H1 (cell line): ENCODE measurements at regions not wholly inside any gene's neighbourhood (a gene's known extent, or its start where the extent isn't known, plus 50 kb on each side); places are given as distances from the start of the nearest gene placed in this dataset.
A peak's percentile ranks its signal among the peaks of the same experiment; 100 is the strongest.

Experiments used
- CTCF ChIA-PET: fragments of 300-600 bp; sonication (Branson Sonifier 250); formaldehyde crosslinking; loops from one replicate; lab custom pipeline; 2021; ENCODE audit not compliant: partially characterized antibody; lab: Charles Lee
- POLR2A ChIA-PET: fragments of 300-600 bp; sonication (Branson Sonifier 250); formaldehyde crosslinking; loops from one replicate; lab custom pipeline; 2021; ENCODE audit warnings: inconsistent platforms; ENCODE audit not compliant: partially characterized antibody; lab: Charles Lee
- DNase-seq, 2 experiments: peaks; one replicate each; pipeline versions ENCODE4 v3.0.0 to v3.0.0-alpha.2; 2010 to 2022; ENCODE audit warnings: low spot score in 2 of 2, low read depth in 1 of 2, mixed read lengths in 1 of 2
- FAIRE-seq: peaks from 2 replicates; lab custom pipeline; 2011; peaks lifted over from hg19 to GRCh38; lab: Jason Lieb, UNC
- H2AFZ ChIP-seq: 2 replicates; pipeline ENCODE4 v1.8.1; 2012; ENCODE audit warnings: low read length, inconsistent platforms
- H2AK5ac ChIP-seq: 2 replicates; pipeline ENCODE4 v1.6.1; 2013; ENCODE audit warnings: low read depth, low read length
- H2BK120ac ChIP-seq: replicated peaks from 2 replicates; pipeline ENCODE3; 2013; ENCODE audit warnings: low read depth, low read length, inconsistent platforms
- H2BK12ac ChIP-seq: 2 replicates; pipeline ENCODE4 v1.6.1; 2013; ENCODE audit warnings: low read depth, low read length
- H2BK15ac ChIP-seq: 2 replicates; pipeline ENCODE4 v1.6.1; 2013; ENCODE audit warnings: low read length
- H2BK20ac ChIP-seq: 2 replicates; pipeline ENCODE4 v1.6.1; 2013; ENCODE audit warnings: low read length
- H2BK5ac ChIP-seq: 2 replicates; pipeline ENCODE4 v1.6.1; 2013; ENCODE audit warnings: low read depth, low read length
- H3K14ac ChIP-seq: 2 replicates; pipeline ENCODE4 v1.6.1; 2013; ENCODE audit warnings: inconsistent platforms; ENCODE audit not compliant: insufficient read length
- H3K18ac ChIP-seq: 2 replicates; pipeline ENCODE4 v1.6.1; 2013; ENCODE audit warnings: low read length; ENCODE audit errors: extremely low read depth
- H3K23ac ChIP-seq: 2 replicates; pipeline ENCODE4 v1.6.1; 2013; ENCODE audit warnings: inconsistent platforms; ENCODE audit not compliant: insufficient read length
- H3K23me2 ChIP-seq: 2 replicates; pipeline ENCODE4 v1.6.1; 2013; ENCODE audit warnings: low read depth, low read length
- H3K27ac ChIP-seq: 2 replicates; pipeline ENCODE4 v1.6.1; 2011; ENCODE audit warnings: low read depth, low read length, inconsistent platforms
- H3K27me3 ChIP-seq, 4 experiments: replicated peaks in 1 of 4; 1 replicate in 1 of 4; 2 replicates in 3 of 4; pipeline versions ENCODE4 v1.6.1 to v1.8.1; 2011 to 2013; ENCODE audit warnings: low read length in 3 of 4, mild to moderate bottlenecking in 3 of 4, inconsistent platforms in 2 of 4, mixed read lengths in 2 of 4, moderate library complexity in 1 of 4; ENCODE audit not compliant: control insufficient read depth in 3 of 4, insufficient read depth in 3 of 4; ENCODE audit errors: extremely low read depth in 1 of 4
- H3K36me3 ChIP-seq, 4 experiments: 2 replicates each; pipeline versions ENCODE4 v1.6.1 to v1.8.1; 2011 to 2013; ENCODE audit warnings: mild to moderate bottlenecking in 4 of 4, low read length in 3 of 4, moderate library complexity in 2 of 4, control low read depth in 1 of 4, inconsistent platforms in 1 of 4; ENCODE audit not compliant: insufficient read depth in 4 of 4, control insufficient read depth in 2 of 4
- H3K4ac ChIP-seq: replicated peaks from 2 replicates; pipeline ENCODE3; 2013; ENCODE audit warnings: low read length, low read depth, mixed read lengths, inconsistent platforms; ENCODE audit not compliant: insufficient read length
- H3K4me1 ChIP-seq, 4 experiments: replicated peaks in 1 of 4; 1 replicate in 1 of 4; 2 replicates in 3 of 4; pipeline versions ENCODE4 v1.6.1 to v1.8.1; 2011 to 2013; ENCODE audit warnings: low read length in 3 of 4, inconsistent platforms in 2 of 4, mixed read lengths in 1 of 4; ENCODE audit not compliant: insufficient read depth in 4 of 4, control insufficient read depth in 3 of 4
- H3K4me2 ChIP-seq, 2 experiments: 2 replicates each; pipeline versions ENCODE4 v1.6.1 to v1.8.1; 2011 to 2013; ENCODE audit warnings: low read depth in 2 of 2, low read length in 2 of 2, control low read depth in 1 of 2, inconsistent platforms in 1 of 2, mild to moderate bottlenecking in 1 of 2; ENCODE audit not compliant: insufficient read depth in 1 of 2
- H3K4me3 ChIP-seq, 4 experiments: fragments of 200-600, 300-600 bp in 1 of 4; sonication (generic), shearing (Covaris generic), sonication (Bioruptor Twin) in 1 of 4; 2 replicates each; pipeline versions ENCODE4 v1.5.1 to v1.8.1; 2011 to 2016; ENCODE audit warnings: low read length in 4 of 4, low read depth in 3 of 4, control low read depth in 2 of 4, inconsistent platforms in 2 of 4, mild to moderate bottlenecking in 2 of 4, mixed read lengths in 1 of 4, moderate library complexity in 1 of 4; ENCODE audit not compliant: insufficient read depth in 2 of 4; ENCODE audit errors: extremely low read depth in 1 of 4
- H3K56ac ChIP-seq: replicated peaks from 2 replicates; pipeline ENCODE3; 2013; ENCODE audit warnings: low read depth, mild to moderate bottlenecking, mixed read lengths, low read length, inconsistent platforms; ENCODE audit not compliant: insufficient read length
- H3K79me1 ChIP-seq: 2 replicates; pipeline ENCODE4 v1.6.1; 2013; ENCODE audit warnings: low read depth, low read length, control low read depth
- H3K79me2 ChIP-seq, 2 experiments: 2 replicates each; pipeline versions ENCODE4 v1.6.1 to v1.8.1; 2012 to 2013; ENCODE audit warnings: low read length in 2 of 2, mild to moderate bottlenecking in 2 of 2, inconsistent platforms in 1 of 2; ENCODE audit not compliant: insufficient read depth in 2 of 2, control insufficient read depth in 1 of 2
- H3K9ac ChIP-seq, 4 experiments: replicated peaks in 1 of 4; 1 replicate in 1 of 4; 2 replicates in 3 of 4; pipeline versions ENCODE4 v1.6.1 to v1.8.1; 2011 to 2013; ENCODE audit warnings: low read depth in 3 of 4, low read length in 3 of 4, control low read depth in 2 of 4, mild to moderate bottlenecking in 2 of 4, moderate library complexity in 2 of 4, inconsistent platforms in 1 of 4; ENCODE audit errors: extremely low read depth in 1 of 4
- H3K9me3 ChIP-seq, 2 experiments: 2 replicates each; pipeline versions ENCODE4 v1.6.1 to v1.8.1; 2012 to 2013; ENCODE audit warnings: mild to moderate bottlenecking in 2 of 2, moderate library complexity in 2 of 2, control low read depth in 1 of 2, inconsistent platforms in 1 of 2, low read depth in 1 of 2, low read length in 1 of 2, mixed read lengths in 1 of 2; ENCODE audit not compliant: insufficient read depth in 2 of 2
- H4K20me1 ChIP-seq, 2 experiments: replicated peaks in 1 of 2; 2 replicates each; pipeline versions ENCODE3 to v1.8.1; 2011 to 2013; ENCODE audit warnings: inconsistent platforms in 2 of 2, low read length in 2 of 2, mild to moderate bottlenecking in 1 of 2; ENCODE audit not compliant: insufficient read depth in 2 of 2, control insufficient read depth in 1 of 2
- H4K5ac ChIP-seq: 2 replicates; pipeline ENCODE4 v1.6.1; 2013; ENCODE audit warnings: low read length, low read depth, mixed read lengths, inconsistent platforms; ENCODE audit not compliant: insufficient read length
- H4K8ac ChIP-seq: 2 replicates; pipeline ENCODE4 v1.8.0; 2013; ENCODE audit warnings: mild to moderate bottlenecking, moderate library complexity, low read length, inconsistent platforms; ENCODE audit not compliant: insufficient read depth; ENCODE audit errors: extremely low read depth
- H4K91ac ChIP-seq: replicated peaks from 2 replicates; pipeline ENCODE3; 2013; ENCODE audit warnings: low read length, mixed read lengths, inconsistent platforms; ENCODE audit not compliant: insufficient read length
- CEBPB ChIP-seq: IDR thresholded peaks from 2 replicates; pipeline ENCODE4 v1.6.1; 2012; ENCODE audit warnings: low read depth, low read length
- CTBP2 ChIP-seq: IDR thresholded peaks from 2 replicates; pipeline ENCODE4 v1.7.0; 2011; ENCODE audit warnings: borderline replicate concordance, mild to moderate bottlenecking, moderate library complexity, mixed read lengths, low read length; ENCODE audit not compliant: insufficient read depth, insufficient read length
- RAD21 ChIP-seq, 2 experiments: IDR thresholded peaks in 1 of 2; conservative IDR thresholded peaks in 1 of 2; 2 replicates each; pipeline ENCODE4 v1.6.1; 2011; ENCODE audit warnings: low read depth in 2 of 2, low read length in 2 of 2, improper control_type of control experiment in 1 of 2, inconsistent platforms in 1 of 2, mild to moderate bottlenecking in 1 of 2, moderate library complexity in 1 of 2
- TCF12 ChIP-seq: IDR thresholded peaks from 2 replicates; pipeline ENCODE4 v1.6.1; 2011; ENCODE audit warnings: low read depth, mild to moderate bottlenecking, low read length
- WGBS, 2 experiments: shearing (Covaris generic) in 1 of 2; methylation state at CpG; one replicate each; pipeline versions ENCODE4 v1.1.6 to v1.1.7; 2013 to 2015; ENCODE audit warnings: low lambda C conversion rate in 2 of 2, mixed read lengths in 2 of 2, inconsistent platforms in 1 of 2, low coverage in 1 of 2, missing lambda C conversion rate in 1 of 2; ENCODE audit not compliant: insufficient replicate concordance in 2 of 2, insufficient coverage in 1 of 2, insufficient read length in 1 of 2; ENCODE audit errors: extremely low coverage in 1 of 2, missing lambda C conversion rate in 1 of 2; 5-methylcytosine and 5-hydroxymethylcytosine counted together

DNA sequence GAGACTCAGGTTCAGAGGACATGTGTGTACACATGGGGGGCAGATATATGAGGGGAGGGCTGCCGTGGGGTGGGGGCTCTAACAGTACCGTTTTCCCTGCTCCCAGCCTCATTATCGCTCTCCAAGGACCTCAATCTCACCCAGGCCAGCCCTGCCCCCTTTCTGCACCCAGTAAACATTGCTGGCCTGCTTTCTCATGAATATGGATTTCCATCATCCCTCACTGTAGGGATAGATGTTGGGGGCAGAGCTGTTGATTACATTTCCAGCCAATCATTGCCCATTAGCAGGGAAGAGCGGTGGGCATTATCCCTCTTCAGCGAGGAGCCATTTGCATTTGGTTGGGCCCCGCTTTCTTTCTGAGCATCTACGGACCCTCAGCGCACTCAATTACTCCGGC lies 273.8 kb downstream of the RPS6KC1 start:
- Histone ChIP-seq H3K4me3 (no peak overlapping the region), H3K23ac (no peak overlapping the region), H2AFZ (peak overlapping the region; percentile 36; the same call in 1 of the 2 replicates), H4K5ac (no peak overlapping the region), H3K23me2 (no peaks in the 10 kb centered on the region), H2BK5ac (no peak overlapping the region), H4K20me1 (no peaks in the 10 kb centered on the region), H3K9me3 (no peaks in the 10 kb centered on the region), H2BK12ac (no peak overlapping the region), H3K14ac (no peak overlapping the region), H3K4me1 (no peaks in the 10 kb centered on the region; a peak in 1 of 7 replicates), H3K36me3 (no peaks in the 10 kb centered on the region), H3K18ac (no peak overlapping the region), H2AK5ac (no peak overlapping the region), H3K4me2 (no peak overlapping the region), H3K27me3 (no peaks in the 10 kb centered on the region), H2BK20ac (no peak overlapping the region), H4K91ac (no peak overlapping the region), H3K56ac (no peak overlapping the region), H3K27ac (no peak overlapping the region), H2BK15ac (no peak overlapping the region), H3K9ac (no peak overlapping the region), H3K4ac (no peak overlapping the region), H3K79me2 (no peaks in the 10 kb centered on the region), H4K8ac (no peak overlapping the region), H2BK120ac (no peak overlapping the region), H3K79me1 (no peaks in the 10 kb centered on the region)
- CTCF ChIA-PET = interaction anchor here (0.6 to 1.2 kb wide), 2 partner anchors 19 to 103 kb away, joined by 3 read pairs; no protein-coding TSS in a partner anchor
- FAIRE-seq (no peak), DNase-seq (no peak)
- POLR2A ChIA-PET = no interaction called here
- WGBS, 2 experiments = 85% methylated on average over 9 of the region's 9 CpGs; no CpG with 5 or more reads in 1 of the 2 experiments
- no peak for TF ChIP-seq CTBP2
- TF ChIP-seq RAD21 (IDR thresholded peaks at IDR 0.05 in 1 of 2, conservative IDR thresholded peaks at IDR 0.05 in 1 of 2; ENCODE audit: low read depth in 2 of 2, low read length in 2 of 2) = 0 out of 4 replicates have a peak, but pooled peaks of 1 of the 2 experiments have one; percentile 5
- no peak for TF ChIP-seq CEBPB
- TF ChIP-seq TCF12 = no peak
